Renal cortex interstitium (tissue), 11 donors: ENCODE measurements at regions not wholly inside any gene's neighbourhood (a gene's known extent, or its start where the extent isn't known, plus 50 kb on each side); places are given as distances from the start of the nearest gene placed in this dataset.

Source experiments
- DNase-seq, 11 donors: peaks; one replicate each; pipeline ENCODE4 v3.0.0-alpha.2; 2013; ENCODE audit warnings: low read depth in 9 of 11, low spot score in 4 of 11; ENCODE audit errors: extremely low read depth in 1 of 11

- DNase-seq, result no peak
Measured at GRCh38 chr1:25109531-25109951, 122.8 kb downstream of the SYF2 start.

- DNase-seq, result no peak
Measured at GRCh38 chr1:25107643-25108010, 124.7 kb downstream of the SYF2 start.

- no peak for DNase-seq
Measured at GRCh38 chr1:25106976-25107642, 125.2 kb downstream of the SYF2 start.

GRCh38 chr1:25106352-25106751, 126.0 kb downstream of the SYF2 start:
- no peak for DNase-seq

- no peak for DNase-seq
Measured at GRCh38 chr1:25105836-25106235, 126.5 kb downstream of the SYF2 start.

- DNase-seq, result no peak
Measured at GRCh38 chr1:25104932-25105561, 127.3 kb downstream of the SYF2 start.

GRCh38 chr1:25103164-25103795, 129.0 kb downstream of the SYF2 start:
- peak in 3 of 11 donors; percentile 5 to 21 (median 6) for DNase-seq

GRCh38 chr1:25100151-25100833, 132.0 kb downstream of the SYF2 start:
- DNase-seq, result no peak

GRCh38 chr1:25099343-25099951, 132.9 kb downstream of the SYF2 start:
- no peak for DNase-seq

- DNase-seq, result no peak
Measured at GRCh38 chr1:25098717-25099116, 133.6 kb downstream of the SYF2 start.

GRCh38 chr1:25096307-25097150, 135.8 kb downstream of the SYF2 start:
- DNase-seq, result no peak

- no peak for DNase-seq
Measured at GRCh38 chr1:25095635-25096200, 136.6 kb downstream of the SYF2 start.

GRCh38 chr1:25094995-25095394, 137.3 kb downstream of the SYF2 start:
- DNase-seq, result no peak

- DNase-seq, result no peak
Measured at GRCh38 chr1:25094229-25094628, 138.1 kb downstream of the SYF2 start.

- DNase-seq, result no peak
Measured at GRCh38 chr1:25091658-25092057, 140.6 kb downstream of the SYF2 start.

GRCh38 chr1:25090707-25091422, 141.4 kb downstream of the SYF2 start:
- DNase-seq, result no peak

GRCh38 chr1:25089772-25090171, 142.5 kb downstream of the SYF2 start:
- no peak for DNase-seq

- DNase-seq, result no peak
Measured at GRCh38 chr1:25088946-25089345, 143.4 kb downstream of the SYF2 start.
